CD4-positive, alpha-beta T cell treated with Interleukin-15 for 1 hour (primary cell): ENCODE measurements at regions not wholly inside any gene's neighbourhood (a gene's known extent, or its start where the extent isn't known, plus 50 kb on each side); places are given as distances from the start of the nearest gene placed in this dataset.

Source experiments
- DNase-seq: peaks from one replicate; pipeline ENCODE4 v3.0.0-alpha.2; 2020

- DNase-seq = no peak
Observed at GRCh38 chr2:216918088-216918680, 58.3 kb upstream of the TNP1 start.

- DNase-seq = no peak
Observed at GRCh38 chr2:216916956-216917650, 57.2 kb upstream of the TNP1 start.

GRCh38 chr2:216915557-216916150 lies 55.8 kb upstream of the TNP1 start:
- no peak for DNase-seq

GRCh38 chr2:216914491-216914890 lies 54.6 kb upstream of the TNP1 start:
- DNase-seq = no peak

GRCh38 chr2:216911886-216912285 lies 52.0 kb upstream of the TNP1 start:
- no peak for DNase-seq

- DNase-seq = no peak
Observed at GRCh38 chr2:216911008-216911407, 51.1 kb upstream of the TNP1 start.

GRCh38 chr2:216909541-216910210 lies 49.8 kb upstream of the TNP1 start:
- DNase-seq = no peak
